Progenitor cell of endocrine pancreas (in vitro differentiated cells): ENCODE measurements at regions not wholly inside any gene's neighbourhood (a gene's known extent, or its start where the extent isn't known, plus 50 kb on each side); places are given as distances from the start of the nearest gene placed in this dataset.

Experiments
- DNase-seq: peaks from one replicate; pipeline ENCODE4 v3.0.0; 2021; ENCODE audit warnings: low spot score; ENCODE audit not compliant: unreplicated experiment
- H3K27ac Mint-ChIP-seq: 2 replicates; pipeline ENCODE4 v1.8.0; 2021; ENCODE audit warnings: mild to moderate bottlenecking, moderate library complexity, mixed read lengths
- H3K27me3 Mint-ChIP-seq: 2 replicates; pipeline ENCODE4 v1.8.0; 2021; ENCODE audit warnings: mixed read lengths
- H3K36me3 Mint-ChIP-seq: 2 replicates; pipeline ENCODE4 v1.8.0; 2022; ENCODE audit warnings: mixed read lengths; ENCODE audit not compliant: insufficient read depth
- H3K4me1 Mint-ChIP-seq: 2 replicates; pipeline ENCODE4 v1.8.0; 2021; ENCODE audit warnings: low read depth, mixed read lengths
- H3K4me3 Mint-ChIP-seq: 2 replicates; pipeline ENCODE4 v1.8.0; 2021; ENCODE audit warnings: low read depth, mild to moderate bottlenecking, moderate library complexity, mixed read lengths
- H3K9me3 Mint-ChIP-seq: 2 replicates; pipeline ENCODE4 v1.8.0; 2021; ENCODE audit warnings: low read depth, mixed read lengths
- CTCF ChIP-seq: fragments of 200-600 bp; sonication (generic); IDR thresholded peaks from one replicate; pipeline ENCODE4 v1.5.0; 2021; ENCODE audit warnings: antibody characterized with exemption, mild to moderate bottlenecking; ENCODE audit not compliant: unreplicated experiment

GRCh38 chr1:165063181-165063965 lies 293.1 kb downstream of the LMX1A start:
- no peak for DNase-seq
- Mint-ChIP-seq H3K36me3 (no peaks in the 10 kb centered on the region), H3K9me3 (no peaks in the 10 kb centered on the region), H3K27me3 (no peaks in the 10 kb centered on the region), H3K27ac (no peak overlapping the region), H3K4me1 (no peaks in the 10 kb centered on the region), H3K4me3 (no peak overlapping the region)
- no peak for TF ChIP-seq CTCF

- no peaks in the 10 kb centered on the region for H3K36me3 Mint-ChIP-seq
- H3K4me1 Mint-ChIP-seq: no peaks in the 10 kb centered on the region
- no peaks in the 10 kb centered on the region for H3K27me3 Mint-ChIP-seq
- no peaks in the 10 kb centered on the region for H3K9me3 Mint-ChIP-seq
- H3K4me3 Mint-ChIP-seq: no peak overlapping the region
- no peak for DNase-seq
- no peak for TF ChIP-seq CTCF
- peak overlapping the region; percentile 29 for H3K27ac Mint-ChIP-seq
Measured at GRCh38 chr1:165062346-165062745, 294.2 kb downstream of the LMX1A start.

DNA sequence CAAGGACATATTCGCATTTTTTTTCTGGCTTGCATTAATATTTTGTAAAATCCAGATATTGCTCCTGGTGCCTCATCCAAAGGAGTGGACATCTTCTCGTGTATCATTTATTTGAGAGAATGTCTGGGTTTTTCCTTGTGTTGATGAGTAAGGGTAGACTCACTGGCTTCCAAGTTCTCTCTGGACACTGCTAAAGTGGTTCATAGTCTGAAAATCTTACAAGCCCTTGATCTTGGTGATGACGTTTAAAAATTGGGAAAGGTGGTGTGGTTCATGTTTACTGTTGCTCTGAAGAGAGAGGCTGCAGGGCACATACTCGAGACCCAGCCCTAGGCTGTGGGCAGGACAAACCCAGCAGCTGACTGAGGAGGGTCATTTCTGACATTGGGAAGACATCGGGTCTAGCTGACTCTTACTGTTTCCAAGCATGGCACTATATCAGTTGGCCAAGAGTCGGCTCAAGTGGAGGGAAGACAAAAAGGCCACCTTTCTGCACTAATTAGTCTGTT lies 296.2 kb downstream of the LMX1A start:
- Mint-ChIP-seq H3K4me3 (no peak overlapping the region), H3K36me3 (no peaks in the 10 kb centered on the region), H3K27ac (no peak overlapping the region), H3K9me3 (no peaks in the 10 kb centered on the region), H3K27me3 (no peaks in the 10 kb centered on the region), H3K4me1 (no peaks in the 10 kb centered on the region)
- DNase-seq: no peak
- no peak for TF ChIP-seq CTCF

GRCh38 chr1:165057956-165058355 lies 298.6 kb downstream of the LMX1A start:
- DNase-seq: no peak
- Mint-ChIP-seq H3K9me3 (no peaks in the 10 kb centered on the region), H3K27ac (no peak overlapping the region), H3K4me1 (no peaks in the 10 kb centered on the region), H3K36me3 (no peaks in the 10 kb centered on the region), H3K27me3 (no peaks in the 10 kb centered on the region), H3K4me3 (no peak overlapping the region)
- no peak for TF ChIP-seq CTCF

DNA sequence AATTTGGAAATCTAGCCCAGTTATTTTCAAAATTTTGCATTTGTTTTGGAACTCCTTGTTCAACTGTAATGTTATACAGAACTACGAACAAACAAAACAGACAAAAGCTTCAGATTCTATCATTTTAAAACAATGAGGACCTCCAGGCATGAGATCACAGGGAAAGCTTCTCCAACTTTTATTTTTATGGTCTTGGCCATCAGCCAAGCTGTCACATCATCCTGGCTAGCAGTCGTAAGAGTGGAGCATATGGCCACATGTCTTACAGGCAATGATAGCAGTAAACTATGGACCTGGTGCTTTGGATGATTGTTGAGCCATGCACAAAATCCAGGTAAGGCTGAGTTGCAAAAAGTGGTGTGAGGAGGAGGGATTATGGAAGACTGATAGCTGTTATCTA lies 299.6 kb downstream of the LMX1A start:
- no peak for DNase-seq

More for the DNA sequence above, 299.6 kb downstream of the LMX1A start:
- Mint-ChIP-seq H3K4me1 (no peaks in the 10 kb centered on the region), H3K4me3 (no peak overlapping the region), H3K9me3 (no peaks in the 10 kb centered on the region), H3K27me3 (no peaks in the 10 kb centered on the region), H3K36me3 (no peaks in the 10 kb centered on the region), H3K27ac (no peak overlapping the region)
- TF ChIP-seq CTCF: no peak
